Tibial artery (tissue), 4 donors: ENCODE measurements at regions not wholly inside any gene's neighbourhood (a gene's known extent, or its start where the extent isn't known, plus 50 kb on each side); places are given as distances from the start of the nearest gene placed in this dataset.

Experiments used
- DNase-seq, 2 donors: peaks; one replicate each; pipeline ENCODE4 v3.0.0-alpha.2; 2019
- H3K27ac ChIP-seq, 2 donors: fragments of 200-600 bp; sonication (generic) in 1 of 2; 1 replicate in 1 of 2; 2 replicates in 1 of 2; pipeline ENCODE4 v1.5.1; 2018 to 2019; ENCODE audit warnings: mild to moderate bottlenecking in 1 of 2
- H3K27me3 ChIP-seq, 2 donors: fragments of 200-600 bp; sonication (generic) in 1 of 2; one replicate each; pipeline versions ENCODE4 v1.5.1 to v1.6.0; 2016 to 2019
- H3K36me3 ChIP-seq, 3 donors: fragments of 200-600 bp; sonication (generic) in 2 of 3; one replicate each; pipeline ENCODE4 v1.5.1; 2016 to 2019; ENCODE audit warnings: mild to moderate bottlenecking in 2 of 3
- H3K4me1 ChIP-seq, 4 donors: fragments of 200-600 bp; sonication (generic) in 2 of 4; 1 replicate in 3 of 4; 2 replicates in 1 of 4; pipeline ENCODE4 v1.5.1; 2016 to 2019
- H3K4me3 ChIP-seq, 2 donors: fragments of 200-600 bp; sonication (generic) in 1 of 2; 1 replicate in 1 of 2; 2 replicates in 1 of 2; pipeline ENCODE4 v1.5.1; 2018 to 2019; ENCODE audit warnings: mild to moderate bottlenecking in 2 of 2
- H3K9me3 ChIP-seq, 3 donors: fragments of 200-600 bp; sonication (generic) in 1 of 3; one replicate each; pipeline ENCODE4 v1.5.1; 2016 to 2019
- intact Hi-C: fragments of 100-400 bp; cut with DNase I; formaldehyde crosslinking; loops from one replicate; pipeline ENCODE4 v1.15.0; 2023; ENCODE audit warnings: low total_unique reads
- TF ChIP-seq, protein P1 (sequence below), 2 experiments: fragments of 200-600 bp in 1 of 2; fragments of 450-650 bp in 1 of 2; IDR thresholded peaks; one replicate each; pipeline ENCODE4 v1.5.1; 2017 to 2019; ENCODE audit warnings: antibody characterized with exemption in 2 of 2, mild to moderate bottlenecking in 1 of 2, moderate library complexity in 1 of 2

DNA sequence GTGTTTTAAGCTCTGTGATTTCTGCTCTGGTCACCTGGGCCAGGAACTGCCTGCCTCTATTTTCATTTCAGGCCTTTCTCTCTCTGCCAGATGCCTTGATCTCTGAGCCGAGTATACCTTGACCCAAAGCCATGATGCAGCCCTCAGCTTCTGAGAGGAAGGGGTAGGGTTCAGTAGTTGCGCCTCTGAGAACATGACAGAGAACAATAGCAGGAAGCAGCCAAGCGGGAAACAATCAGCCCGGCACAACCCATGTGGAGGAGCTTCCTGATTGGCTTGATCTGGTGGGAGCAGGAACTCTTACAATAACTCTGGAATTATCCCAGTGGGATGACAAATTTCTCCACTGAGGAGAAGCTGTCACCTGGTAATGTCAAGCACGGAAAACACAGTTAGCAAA, 127.4 kb downstream of the PALM2AKAP2 start:
- Histone ChIP-seq H3K4me1 (peaks cover 0 to 23% (median 3%) of the 10 kb centered on the region in 4 donors), H3K27me3 (no peaks in the 10 kb centered on the region), H3K4me3 (no peak overlapping the region), H3K9me3 (no peaks in the 10 kb centered on the region), H3K36me3 (no peaks in the 10 kb centered on the region), H3K27ac (no peak overlapping the region)
- TF ChIP-seq, protein P1, sequence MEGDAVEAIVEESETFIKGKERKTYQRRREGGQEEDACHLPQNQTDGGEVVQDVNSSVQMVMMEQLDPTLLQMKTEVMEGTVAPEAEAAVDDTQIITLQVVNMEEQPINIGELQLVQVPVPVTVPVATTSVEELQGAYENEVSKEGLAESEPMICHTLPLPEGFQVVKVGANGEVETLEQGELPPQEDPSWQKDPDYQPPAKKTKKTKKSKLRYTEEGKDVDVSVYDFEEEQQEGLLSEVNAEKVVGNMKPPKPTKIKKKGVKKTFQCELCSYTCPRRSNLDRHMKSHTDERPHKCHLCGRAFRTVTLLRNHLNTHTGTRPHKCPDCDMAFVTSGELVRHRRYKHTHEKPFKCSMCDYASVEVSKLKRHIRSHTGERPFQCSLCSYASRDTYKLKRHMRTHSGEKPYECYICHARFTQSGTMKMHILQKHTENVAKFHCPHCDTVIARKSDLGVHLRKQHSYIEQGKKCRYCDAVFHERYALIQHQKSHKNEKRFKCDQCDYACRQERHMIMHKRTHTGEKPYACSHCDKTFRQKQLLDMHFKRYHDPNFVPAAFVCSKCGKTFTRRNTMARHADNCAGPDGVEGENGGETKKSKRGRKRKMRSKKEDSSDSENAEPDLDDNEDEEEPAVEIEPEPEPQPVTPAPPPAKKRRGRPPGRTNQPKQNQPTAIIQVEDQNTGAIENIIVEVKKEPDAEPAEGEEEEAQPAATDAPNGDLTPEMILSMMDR (IDR thresholded peaks at IDR 0.05), result no peak
- DNase-seq, result peak in 1 of 2 donors; percentile 28
- intact Hi-C loops, result loop anchor here (5.0 kb wide), 1 partner anchor 155 kb away; no protein-coding TSS in a partner anchor

GRCh38 chr9:109907810-109908458, 127.9 kb downstream of the PALM2AKAP2 start:
- H3K4me3 ChIP-seq, result no peak overlapping the region
- peaks cover 0 to 28% (median 5%) of the 10 kb centered on the region in 4 donors for H3K4me1 ChIP-seq
- no peak for DNase-seq
- intact Hi-C loops, result loop anchor here (5.0 kb wide), 1 partner anchor 154 kb away; no protein-coding TSS in a partner anchor
- H3K27ac ChIP-seq, result no peak overlapping the region
- no peaks in the 10 kb centered on the region for H3K36me3 ChIP-seq
- H3K27me3 ChIP-seq, result no peaks in the 10 kb centered on the region
- no peaks in the 10 kb centered on the region for H3K9me3 ChIP-seq
- TF ChIP-seq, protein P1 (IDR thresholded peaks at IDR 0.05), result no peak

GRCh38 chr9:109908459-109909390, 128.7 kb downstream of the PALM2AKAP2 start:
- no peaks in the 10 kb centered on the region for H3K27me3 ChIP-seq
- peaks cover 0 to 36% (median 10%) of the 10 kb centered on the region in 4 donors for H3K4me1 ChIP-seq
- H3K9me3 ChIP-seq, result no peaks in the 10 kb centered on the region
- H3K4me3 ChIP-seq, result no peak overlapping the region
- H3K27ac ChIP-seq, result no peak overlapping the region
- no peak for DNase-seq
- no peaks in the 10 kb centered on the region for H3K36me3 ChIP-seq
- intact Hi-C loops, result loop anchor here (5.0 kb wide), 1 partner anchor 154 kb away; no protein-coding TSS in a partner anchor
- TF ChIP-seq, protein P1 (IDR thresholded peaks at IDR 0.05), result no peak

GRCh38 chr9:109910671-109911518, 130.9 kb downstream of the PALM2AKAP2 start:
- H3K36me3 ChIP-seq, result no peaks in the 10 kb centered on the region
- no peak for DNase-seq
- TF ChIP-seq, protein P1 (IDR thresholded peaks at IDR 0.05), result no peak
- H3K4me1 ChIP-seq, result peaks cover 0 to 39% (median 10%) of the 10 kb centered on the region in 4 donors
- H3K27me3 ChIP-seq, result no peaks in the 10 kb centered on the region
- H3K9me3 ChIP-seq, result no peaks in the 10 kb centered on the region
- no peak overlapping the region for H3K4me3 ChIP-seq
- peak overlapping the region; percentile 7 to 32 for H3K27ac ChIP-seq
- intact Hi-C loops, result no loop called here

DNA sequence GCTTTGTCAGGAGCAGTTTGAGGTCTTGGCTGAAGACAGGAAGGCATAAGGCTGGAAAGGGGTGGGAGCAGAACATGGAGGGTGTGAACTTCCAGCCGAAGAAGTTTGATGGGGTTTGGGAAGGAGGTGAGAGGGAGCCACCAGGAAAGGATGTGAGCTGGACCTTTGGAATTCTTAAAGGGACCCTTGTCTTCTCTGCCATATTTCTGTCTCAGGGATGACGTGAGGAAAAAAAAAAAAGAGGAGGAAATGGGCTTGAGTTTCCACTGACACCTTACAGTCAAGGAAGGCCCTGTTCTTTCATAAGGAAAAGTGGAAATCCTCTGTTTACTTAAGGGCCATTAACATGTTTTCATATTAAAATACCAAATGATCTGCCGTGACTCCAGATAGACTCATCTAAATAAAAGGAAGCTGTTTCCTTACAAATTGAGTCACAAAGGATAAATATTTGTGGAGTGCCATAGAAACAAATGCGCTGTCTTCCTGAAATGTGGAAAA, 132.1 kb downstream of the PALM2AKAP2 start:
- Histone ChIP-seq H3K4me3 (no peak overlapping the region), H3K36me3 (no peaks in the 10 kb centered on the region), H3K27ac (peak overlapping the region in 1 of 2 donors; percentile 53), H3K4me1 (peaks cover 0 to 39% (median 10%) of the 10 kb centered on the region in 4 donors), H3K27me3 (no peaks in the 10 kb centered on the region), H3K9me3 (no peaks in the 10 kb centered on the region)
- TF ChIP-seq, protein P1 (IDR thresholded peaks at IDR 0.05), result no peak
- no peak for DNase-seq
- intact Hi-C loops, result no loop called here
